ENCODE measurements at regions not wholly inside any gene's neighbourhood (a gene's known extent, or its start where the extent isn't known, plus 50 kb on each side); places are given as distances from the start of the nearest gene placed in this dataset.

- Histone ChIP-seq H3K4me3 (ENCODE audit: low read length in 2 of 2) (no peak overlapping the region), H3K9ac (ENCODE audit: low read depth in 1 of 2, low read length in 2 of 2) (no peak overlapping the region), H3K27ac (ENCODE audit: low read depth in 2 of 2, low read length in 2 of 2) (no peak overlapping the region), H3K4me1 (ENCODE audit: control insufficient read depth in 2 of 2, insufficient read depth in 2 of 2, low read length in 2 of 2) (no peaks in the 10 kb centered on the region), H3K27me3 (ENCODE audit: control insufficient read depth in 2 of 2, insufficient read depth in 2 of 2, low read length in 2 of 2) (no peaks in the 10 kb centered on the region), H3K9me3 (ENCODE audit: control insufficient read depth in 2 of 2, low read length in 2 of 2) (no peaks in the 10 kb centered on the region), H3K36me3 (ENCODE audit: control insufficient read depth in 2 of 2, insufficient read depth in 2 of 2, low read length in 2 of 2) (no peaks in the 10 kb centered on the region)
Measured at GRCh38 chr3:28716939-28717338, 368.3 kb upstream of the AZI2 start.

DNA sequence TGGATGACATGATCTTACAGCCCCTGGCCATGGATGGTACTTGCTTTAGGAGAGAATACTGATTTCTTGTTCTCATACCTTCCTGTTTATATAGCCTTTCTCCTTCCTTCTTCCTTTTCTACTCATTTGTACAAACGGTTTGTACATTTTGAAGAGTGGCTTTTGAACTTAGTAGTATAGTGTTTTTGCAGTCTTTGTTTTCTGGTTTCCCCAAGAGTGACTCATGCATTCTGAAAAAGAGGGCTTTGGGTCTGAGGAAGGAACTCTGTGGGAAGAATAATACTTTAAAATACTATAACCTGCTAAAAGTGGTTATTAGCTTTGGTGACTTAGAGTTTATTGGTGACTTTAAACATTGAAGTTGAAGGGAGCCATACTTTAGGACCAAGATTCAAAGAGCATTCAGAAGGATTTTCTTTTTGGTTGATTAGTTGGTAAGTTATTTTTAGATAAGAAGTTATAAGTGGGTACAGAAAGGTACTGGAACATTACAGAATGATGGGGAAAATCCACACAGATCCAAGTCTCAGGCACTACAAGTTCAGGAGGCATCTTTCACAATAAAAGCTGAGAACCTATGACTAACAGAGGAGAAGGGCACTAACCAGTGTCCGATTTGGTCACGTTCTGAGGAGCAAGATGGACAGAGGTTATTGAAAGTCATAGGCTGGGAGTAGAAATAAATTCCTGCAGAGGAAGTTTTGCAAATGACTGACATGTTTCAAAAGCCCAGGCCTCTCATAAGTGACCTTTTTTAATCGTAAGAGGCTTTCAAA, 369.6 kb upstream of the AZI2 start:
- Histone ChIP-seq H3K4me3 (ENCODE audit: low read length in 2 of 2) (no peak overlapping the region), H3K4me1 (ENCODE audit: control insufficient read depth in 2 of 2, insufficient read depth in 2 of 2, low read length in 2 of 2) (no peaks in the 10 kb centered on the region), H3K27me3 (ENCODE audit: control insufficient read depth in 2 of 2, insufficient read depth in 2 of 2, low read length in 2 of 2) (no peaks in the 10 kb centered on the region), H3K9ac (ENCODE audit: low read depth in 1 of 2, low read length in 2 of 2) (no peak overlapping the region), H3K9me3 (ENCODE audit: control insufficient read depth in 2 of 2, low read length in 2 of 2) (no peaks in the 10 kb centered on the region), H3K36me3 (ENCODE audit: control insufficient read depth in 2 of 2, insufficient read depth in 2 of 2, low read length in 2 of 2) (no peaks in the 10 kb centered on the region), H3K27ac (ENCODE audit: low read depth in 2 of 2, low read length in 2 of 2) (no peak overlapping the region)

- no peaks in the 10 kb centered on the region for H3K27me3 ChIP-seq (ENCODE audit: control insufficient read depth in 2 of 2, insufficient read depth in 2 of 2, low read length in 2 of 2)
- no peak overlapping the region for H3K4me3 ChIP-seq (ENCODE audit: low read length in 2 of 2)
- H3K4me1 ChIP-seq (ENCODE audit: control insufficient read depth in 2 of 2, insufficient read depth in 2 of 2, low read length in 2 of 2), result no peaks in the 10 kb centered on the region
- H3K9me3 ChIP-seq (ENCODE audit: control insufficient read depth in 2 of 2, low read length in 2 of 2), result no peaks in the 10 kb centered on the region
- H3K36me3 ChIP-seq (ENCODE audit: control insufficient read depth in 2 of 2, insufficient read depth in 2 of 2, low read length in 2 of 2), result no peaks in the 10 kb centered on the region
- H3K9ac ChIP-seq (ENCODE audit: low read depth in 1 of 2, low read length in 2 of 2), result no peak overlapping the region
- H3K27ac ChIP-seq (ENCODE audit: low read depth in 2 of 2, low read length in 2 of 2), result no peak overlapping the region
Measured at GRCh38 chr3:28726840-28727239, 378.2 kb upstream of the AZI2 start.

- Histone ChIP-seq H3K9ac (ENCODE audit: low read depth in 1 of 2, low read length in 2 of 2) (no peak overlapping the region), H3K4me1 (ENCODE audit: control insufficient read depth in 2 of 2, insufficient read depth in 2 of 2, low read length in 2 of 2) (no peaks in the 10 kb centered on the region), H3K36me3 (ENCODE audit: control insufficient read depth in 2 of 2, insufficient read depth in 2 of 2, low read length in 2 of 2) (no peaks in the 10 kb centered on the region), H3K27ac (ENCODE audit: low read depth in 2 of 2, low read length in 2 of 2) (no peak overlapping the region), H3K27me3 (ENCODE audit: control insufficient read depth in 2 of 2, insufficient read depth in 2 of 2, low read length in 2 of 2) (no peaks in the 10 kb centered on the region), H3K9me3 (ENCODE audit: control insufficient read depth in 2 of 2, low read length in 2 of 2) (no peaks in the 10 kb centered on the region), H3K4me3 (ENCODE audit: low read length in 2 of 2) (no peak overlapping the region)
Measured at GRCh38 chr3:28727307-28727706, 378.7 kb upstream of the AZI2 start.

DNA sequence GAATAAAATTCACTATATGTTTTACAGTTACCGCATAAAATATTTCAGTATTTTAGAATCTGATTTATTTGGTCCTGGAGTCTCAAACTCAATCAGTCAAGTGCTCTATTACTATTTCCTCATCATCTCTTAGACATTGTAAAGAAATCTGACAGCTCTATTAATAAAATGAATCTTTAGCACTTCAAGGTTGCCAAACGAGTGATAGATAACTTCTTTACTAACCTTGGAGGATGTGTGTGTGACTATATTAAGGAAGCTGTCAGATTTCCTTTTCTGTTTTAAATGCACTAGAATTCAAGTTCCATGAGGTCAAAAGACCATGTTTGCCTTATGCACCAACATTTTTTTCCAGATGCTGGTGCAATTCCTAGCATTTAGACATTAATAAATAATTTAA, 389.8 kb upstream of the AZI2 start:
- no peaks in the 10 kb centered on the region for H3K9me3 ChIP-seq (ENCODE audit: control insufficient read depth in 2 of 2, low read length in 2 of 2)

DNA sequence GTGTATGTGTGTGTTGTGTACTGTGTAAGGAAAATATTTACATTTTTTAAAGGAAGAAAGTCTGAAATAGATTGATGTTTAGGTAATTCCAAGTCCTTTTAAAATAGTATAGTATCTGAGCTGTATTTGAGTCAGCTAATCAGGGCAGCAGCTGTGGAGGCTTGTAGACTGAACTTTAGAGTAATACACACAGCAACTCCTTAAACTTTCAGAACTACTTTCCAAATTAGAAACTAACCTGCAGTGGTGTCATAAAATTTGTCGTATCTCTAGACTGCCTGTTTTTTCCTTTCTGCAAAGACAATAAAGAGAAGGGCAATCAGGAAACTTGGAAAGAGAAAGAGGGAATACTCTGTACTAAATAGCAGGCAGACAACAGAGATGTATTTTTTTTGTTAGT, 391.0 kb upstream of the AZI2 start:
- Histone ChIP-seq H3K4me1 (ENCODE audit: control insufficient read depth in 2 of 2, insufficient read depth in 2 of 2, low read length in 2 of 2) (peaks cover 0 to 7% of the 10 kb centered on the region in 2 donors), H3K27ac (ENCODE audit: low read depth in 2 of 2, low read length in 2 of 2) (no peak overlapping the region), H3K9ac (ENCODE audit: low read depth in 1 of 2, low read length in 2 of 2) (no peak overlapping the region), H3K4me3 (ENCODE audit: low read length in 2 of 2) (no peak overlapping the region), H3K9me3 (ENCODE audit: control insufficient read depth in 2 of 2, low read length in 2 of 2) (no peaks in the 10 kb centered on the region), H3K27me3 (ENCODE audit: control insufficient read depth in 2 of 2, insufficient read depth in 2 of 2, low read length in 2 of 2) (no peaks in the 10 kb centered on the region), H3K36me3 (ENCODE audit: control insufficient read depth in 2 of 2, insufficient read depth in 2 of 2, low read length in 2 of 2) (no peaks in the 10 kb centered on the region)

More for the DNA sequence above, 389.8 kb upstream of the AZI2 start:
- Histone ChIP-seq H3K36me3 (ENCODE audit: control insufficient read depth in 2 of 2, insufficient read depth in 2 of 2, low read length in 2 of 2) (no peaks in the 10 kb centered on the region), H3K4me3 (ENCODE audit: low read length in 2 of 2) (no peak overlapping the region), H3K4me1 (ENCODE audit: control insufficient read depth in 2 of 2, insufficient read depth in 2 of 2, low read length in 2 of 2) (peaks cover 0 to under 1% of the 10 kb centered on the region in 2 donors), H3K27ac (ENCODE audit: low read depth in 2 of 2, low read length in 2 of 2) (no peak overlapping the region), H3K27me3 (ENCODE audit: control insufficient read depth in 2 of 2, insufficient read depth in 2 of 2, low read length in 2 of 2) (no peaks in the 10 kb centered on the region), H3K9ac (ENCODE audit: low read depth in 1 of 2, low read length in 2 of 2) (no peak overlapping the region)

GRCh38 chr3:28743271-28743670, 394.6 kb upstream of the AZI2 start:
- Histone ChIP-seq H3K27me3 (ENCODE audit: control insufficient read depth in 2 of 2, insufficient read depth in 2 of 2, low read length in 2 of 2) (no peaks in the 10 kb centered on the region), H3K27ac (ENCODE audit: low read depth in 2 of 2, low read length in 2 of 2) (no peak overlapping the region), H3K9me3 (ENCODE audit: control insufficient read depth in 2 of 2, low read length in 2 of 2) (no peaks in the 10 kb centered on the region), H3K9ac (ENCODE audit: low read depth in 1 of 2, low read length in 2 of 2) (no peak overlapping the region), H3K4me1 (ENCODE audit: control insufficient read depth in 2 of 2, insufficient read depth in 2 of 2, low read length in 2 of 2) (peaks cover 0 to 7% of the 10 kb centered on the region in 2 donors), H3K4me3 (ENCODE audit: low read length in 2 of 2) (no peak overlapping the region), H3K36me3 (ENCODE audit: control insufficient read depth in 2 of 2, insufficient read depth in 2 of 2, low read length in 2 of 2) (no peaks in the 10 kb centered on the region)

GRCh38 chr3:28743831-28744230, 395.2 kb upstream of the AZI2 start:
- peaks cover 0 to 7% of the 10 kb centered on the region in 2 donors for H3K4me1 ChIP-seq (ENCODE audit: control insufficient read depth in 2 of 2, insufficient read depth in 2 of 2, low read length in 2 of 2)
- no peak overlapping the region for H3K9ac ChIP-seq (ENCODE audit: low read depth in 1 of 2, low read length in 2 of 2)
- H3K27me3 ChIP-seq (ENCODE audit: control insufficient read depth in 2 of 2, insufficient read depth in 2 of 2, low read length in 2 of 2), result no peaks in the 10 kb centered on the region
- H3K27ac ChIP-seq (ENCODE audit: low read depth in 2 of 2, low read length in 2 of 2), result no peak overlapping the region
- no peaks in the 10 kb centered on the region for H3K36me3 ChIP-seq (ENCODE audit: control insufficient read depth in 2 of 2, insufficient read depth in 2 of 2, low read length in 2 of 2)
- H3K4me3 ChIP-seq (ENCODE audit: low read length in 2 of 2), result no peak overlapping the region
- no peaks in the 10 kb centered on the region for H3K9me3 ChIP-seq (ENCODE audit: control insufficient read depth in 2 of 2, low read length in 2 of 2)

DNA sequence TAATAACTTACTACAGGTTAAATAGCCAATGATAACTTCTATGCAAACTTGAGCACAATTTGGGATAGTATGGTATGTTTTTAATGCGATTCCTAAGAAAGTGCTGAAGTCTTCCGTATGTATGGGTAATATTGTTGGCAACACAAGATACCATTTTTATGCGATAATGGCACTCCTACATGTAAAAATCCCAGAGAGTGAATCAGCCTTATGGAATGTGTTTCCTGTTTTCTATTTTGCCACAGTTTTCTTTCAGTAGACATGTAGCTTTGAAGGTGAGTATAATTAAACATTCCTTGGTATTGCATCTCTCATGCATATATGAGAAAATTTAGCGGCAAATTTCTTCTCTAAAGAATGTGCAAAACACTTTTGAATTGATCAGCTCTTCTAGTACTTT, 396.8 kb upstream of the AZI2 start:
- H3K9ac ChIP-seq (ENCODE audit: low read depth in 1 of 2, low read length in 2 of 2), result no peak overlapping the region
- no peak overlapping the region for H3K27ac ChIP-seq (ENCODE audit: low read depth in 2 of 2, low read length in 2 of 2)
- peaks cover 0 to 7% of the 10 kb centered on the region in 2 donors for H3K4me1 ChIP-seq (ENCODE audit: control insufficient read depth in 2 of 2, insufficient read depth in 2 of 2, low read length in 2 of 2)
- no peaks in the 10 kb centered on the region for H3K9me3 ChIP-seq (ENCODE audit: control insufficient read depth in 2 of 2, low read length in 2 of 2)
- no peak overlapping the region for H3K4me3 ChIP-seq (ENCODE audit: low read length in 2 of 2)
- H3K27me3 ChIP-seq (ENCODE audit: control insufficient read depth in 2 of 2, insufficient read depth in 2 of 2, low read length in 2 of 2), result no peaks in the 10 kb centered on the region
- no peaks in the 10 kb centered on the region for H3K36me3 ChIP-seq (ENCODE audit: control insufficient read depth in 2 of 2, insufficient read depth in 2 of 2, low read length in 2 of 2)

DNA sequence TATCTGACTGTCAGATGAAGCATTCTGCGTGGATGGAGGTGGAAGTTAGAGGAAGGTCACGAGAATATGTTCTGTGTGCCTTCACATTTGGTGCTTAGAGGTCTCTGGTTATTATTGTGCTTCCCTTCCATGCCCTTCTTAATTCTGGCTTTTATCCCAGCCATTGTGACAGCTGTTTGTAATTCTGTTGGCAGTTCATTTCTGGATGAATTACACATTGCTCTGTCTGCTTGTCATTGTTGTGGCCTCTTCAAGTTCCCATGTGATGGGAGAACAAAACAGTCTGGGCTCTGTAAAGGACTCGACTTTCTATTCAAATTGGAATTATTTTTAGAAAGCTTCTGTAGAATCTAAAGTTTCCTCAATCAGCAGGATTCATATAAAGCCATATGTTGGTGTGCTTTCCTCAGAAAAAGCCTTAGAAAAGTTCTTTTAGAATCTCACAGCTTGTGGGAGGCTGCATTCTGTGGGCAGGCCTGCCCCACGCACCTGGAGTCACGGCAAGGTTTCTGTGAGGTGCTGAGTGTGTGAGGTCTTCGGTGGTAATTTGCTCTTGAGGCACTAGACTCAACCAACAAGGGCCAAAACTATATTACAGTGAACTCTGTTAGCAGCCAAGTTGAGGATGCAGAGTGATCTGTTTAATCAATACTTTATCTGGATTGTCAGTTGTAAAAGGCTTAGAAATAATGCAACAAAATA, 397.4 kb upstream of the AZI2 start:
- Histone ChIP-seq H3K9me3 (ENCODE audit: control insufficient read depth in 2 of 2, low read length in 2 of 2) (no peaks in the 10 kb centered on the region), H3K27ac (ENCODE audit: low read depth in 2 of 2, low read length in 2 of 2) (no peak overlapping the region), H3K27me3 (ENCODE audit: control insufficient read depth in 2 of 2, insufficient read depth in 2 of 2, low read length in 2 of 2) (no peaks in the 10 kb centered on the region), H3K4me3 (ENCODE audit: low read length in 2 of 2) (no peak overlapping the region), H3K9ac (ENCODE audit: low read depth in 1 of 2, low read length in 2 of 2) (no peak overlapping the region), H3K4me1 (ENCODE audit: control insufficient read depth in 2 of 2, insufficient read depth in 2 of 2, low read length in 2 of 2) (peaks cover 0 to 7% of the 10 kb centered on the region in 2 donors), H3K36me3 (ENCODE audit: control insufficient read depth in 2 of 2, insufficient read depth in 2 of 2, low read length in 2 of 2) (no peaks in the 10 kb centered on the region)
